Cardiac fibroblast (primary cell): ENCODE measurements at regions not wholly inside any gene's neighbourhood (a gene's known extent, or its start where the extent isn't known, plus 50 kb on each side); places are given as distances from the start of the nearest gene placed in this dataset.
A peak's percentile ranks its signal among the peaks of the same experiment; 100 is the strongest.

Experiments
- DNase-seq, 2 donors: peaks; one replicate each; pipeline versions ENCODE4 v3.0.0 to v3.0.0-alpha.2; 2010; ENCODE audit warnings: low read depth in 2 of 2
- H3K4me3 ChIP-seq, 2 donors: replicated peaks in 1 of 2; 1 replicate in 1 of 2; 2 replicates in 1 of 2; pipeline ENCODE4 v1.5.1; 2011; ENCODE audit warnings: low read depth in 2 of 2, low read length in 2 of 2, mild to moderate bottlenecking in 2 of 2, moderate library complexity in 1 of 2
- CTCF ChIP-seq: IDR thresholded peaks from one replicate; pipeline ENCODE4 v1.5.1; 2011; ENCODE audit warnings: low read depth, mild to moderate bottlenecking, low read length, inconsistent platforms

GRCh38 chr14:45998554-45998953 is 653.0 kb downstream of the RPL10L start:
- TF ChIP-seq CTCF, result no peak
- H3K4me3 ChIP-seq, result no peak overlapping the region
- no peak for DNase-seq

DNA sequence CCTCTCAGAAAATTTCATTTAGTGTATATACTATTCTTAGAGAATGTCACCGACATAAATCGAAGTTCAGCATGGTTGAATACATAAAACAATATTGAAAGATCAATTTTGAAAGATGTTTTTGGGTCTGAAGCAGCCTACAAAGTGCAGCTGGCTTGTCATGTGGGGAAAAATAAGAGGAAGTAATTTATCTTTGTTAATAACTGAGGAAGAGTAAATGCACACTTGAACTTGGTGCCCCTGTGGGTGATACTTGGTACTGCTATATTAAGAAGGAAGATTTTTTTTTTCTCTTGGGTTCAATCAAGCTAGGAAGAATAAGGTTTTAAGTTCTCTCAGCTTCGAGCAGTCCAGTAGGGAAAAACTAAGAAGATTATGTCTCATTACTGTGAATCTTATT is 661.3 kb downstream of the RPL10L start:
- DNase-seq, result peak in 1 of 2 donors; percentile 4
- TF ChIP-seq CTCF, result peak; percentile 31
- no peak overlapping the region for H3K4me3 ChIP-seq

DNA sequence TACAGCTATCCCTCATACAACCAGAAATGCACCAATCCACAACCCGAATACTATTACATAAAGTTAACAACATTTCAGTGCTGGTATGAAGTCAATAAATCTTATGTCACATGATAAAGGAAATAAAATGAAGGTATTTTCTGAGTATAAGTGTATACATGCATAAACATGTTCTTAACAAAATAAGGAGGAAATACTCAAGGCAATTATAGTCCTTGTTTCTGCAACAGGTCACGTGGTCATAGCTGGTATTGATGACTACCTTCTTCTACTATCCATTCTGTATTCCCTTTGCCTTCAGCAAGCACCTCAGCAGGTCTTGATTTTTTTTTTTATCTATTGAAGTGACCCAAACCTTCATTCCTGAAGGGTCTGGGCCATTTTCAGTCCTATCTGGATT is 675.6 kb downstream of the RPL10L start:
- no peak overlapping the region for H3K4me3 ChIP-seq
- DNase-seq, result no peak
- no peak for TF ChIP-seq CTCF

- no peak for DNase-seq
- no peak overlapping the region for H3K4me3 ChIP-seq
- TF ChIP-seq CTCF, result no peak
Measured at GRCh38 chr14:45972416-45972815, 679.2 kb downstream of the RPL10L start.

DNA sequence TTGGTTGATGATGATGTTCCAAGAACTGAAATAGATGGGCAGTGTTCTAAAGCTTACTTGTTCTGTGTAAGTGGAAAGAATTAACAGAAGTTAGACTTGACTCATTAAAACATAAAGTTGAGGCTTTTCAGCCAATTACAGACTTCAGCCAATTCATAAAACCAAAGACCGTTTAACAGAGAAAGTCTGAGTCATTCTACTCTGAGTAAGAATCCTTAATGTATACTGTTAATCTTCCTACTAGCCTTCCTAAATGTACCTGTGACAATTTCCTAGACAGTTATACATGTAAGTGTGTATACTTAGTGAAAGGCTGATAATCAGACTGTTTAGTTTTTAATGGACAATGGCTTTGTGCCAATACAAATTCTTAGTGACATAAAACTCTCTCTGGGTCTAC is 681.0 kb downstream of the RPL10L start:
- TF ChIP-seq CTCF, result no peak
- H3K4me3 ChIP-seq, result no peak overlapping the region
- DNase-seq, result no peak

- TF ChIP-seq CTCF, result no peak
- no peak for DNase-seq
- no peak overlapping the region for H3K4me3 ChIP-seq
Measured at GRCh38 chr14:45968037-45968436, 683.5 kb downstream of the RPL10L start.

DNA sequence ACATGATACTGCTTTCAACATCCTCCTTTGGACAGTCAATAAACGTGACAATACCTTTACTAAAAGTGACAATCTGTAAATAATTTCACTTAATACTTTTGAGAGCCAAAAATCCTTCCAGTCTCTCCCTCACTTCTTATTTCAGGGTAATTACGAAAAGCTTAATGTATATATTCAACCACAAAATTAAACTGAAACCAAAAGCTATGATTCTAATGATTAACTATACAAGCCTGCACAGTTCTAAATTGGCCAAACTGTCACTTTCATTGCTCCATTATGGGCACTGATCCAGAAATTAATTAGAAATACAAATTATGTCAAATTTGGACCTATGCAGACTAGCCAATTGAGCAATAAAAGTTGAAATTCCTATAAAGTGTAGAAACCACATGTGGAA is 696.5 kb upstream of the MIS18BP1 start:
- no peak for TF ChIP-seq CTCF
- DNase-seq, result no peak
- no peak overlapping the region for H3K4me3 ChIP-seq
